ENCODE measurements at regions not wholly inside any gene's neighbourhood (a gene's known extent, or its start where the extent isn't known, plus 50 kb on each side); places are given as distances from the start of the nearest gene placed in this dataset.

- Mint-ChIP-seq H3K27ac (no peak overlapping the region), H3K27me3 (peaks cover 21% of the 10 kb centered on the region)
- no peak for ATAC-seq (ENCODE audit: low read depth)
Observed at GRCh38 chr9:129561594-129562281, 59.2 kb downstream of the C9orf50 start.

DNA sequence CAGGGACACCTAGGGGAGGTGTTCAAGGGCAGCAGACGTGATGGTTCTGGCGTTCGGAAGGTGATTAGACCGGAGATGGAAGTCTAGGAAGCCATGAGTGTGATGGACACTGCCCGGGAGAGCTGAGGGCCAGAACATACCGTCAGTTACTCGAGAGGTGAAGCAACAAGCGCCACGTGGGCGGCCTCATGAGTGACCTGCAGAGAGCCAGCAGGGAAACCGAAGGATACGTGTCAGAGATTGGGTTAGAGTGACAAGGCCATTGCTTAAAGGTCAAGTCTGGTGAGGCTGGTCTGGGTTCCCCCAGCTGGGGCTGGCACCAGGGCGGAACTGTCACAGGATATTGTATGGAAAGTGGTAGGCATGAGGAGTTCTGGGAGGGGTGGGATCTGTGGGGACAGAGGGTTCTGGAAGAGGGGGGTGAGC, 60.0 kb downstream of the C9orf50 start:
- Mint-ChIP-seq H3K9me3 (no peaks in the 10 kb centered on the region), H3K27ac (no peak overlapping the region), H3K4me1 (no peaks in the 10 kb centered on the region), H3K4me3 (no peak overlapping the region), H3K36me3 (no peaks in the 10 kb centered on the region), H3K27me3 (peaks cover 24% of the 10 kb centered on the region)
- DNase-seq (ENCODE audit: low spot score in 2 of 2) (no peak), ATAC-seq (ENCODE audit: low read depth) (no peak)

More at GRCh38 chr9:129561594-129562281, 59.2 kb downstream of the C9orf50 start:
- Mint-ChIP-seq H3K9me3 (no peaks in the 10 kb centered on the region), H3K4me3 (no peak overlapping the region), H3K4me1 (no peaks in the 10 kb centered on the region), H3K36me3 (no peaks in the 10 kb centered on the region)
- DNase-seq (ENCODE audit: low spot score in 2 of 2), result no peak

DNA sequence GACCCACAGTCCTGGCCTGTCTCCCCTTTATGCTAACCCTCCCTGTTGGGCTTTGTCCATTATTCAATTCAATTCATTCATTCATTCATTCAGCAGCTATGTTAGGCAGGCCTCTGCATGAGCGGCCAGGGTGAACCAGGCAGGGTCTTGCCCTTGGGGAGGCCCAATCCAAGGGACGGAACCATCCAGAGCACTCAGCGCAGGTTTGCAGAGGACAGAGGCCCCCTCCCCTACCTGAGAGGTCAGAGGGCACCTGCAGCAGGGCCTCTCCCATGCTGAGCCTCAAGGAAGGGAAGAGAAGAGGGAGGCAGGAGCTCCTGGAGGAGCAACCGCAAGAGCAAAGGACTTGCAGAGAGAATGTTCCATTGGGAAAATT, 61.4 kb downstream of the C9orf50 start:
- Mint-ChIP-seq H3K27ac (no peak overlapping the region), H3K27me3 (peaks cover 24% of the 10 kb centered on the region), H3K36me3 (no peaks in the 10 kb centered on the region), H3K9me3 (no peaks in the 10 kb centered on the region), H3K4me3 (no peak overlapping the region), H3K4me1 (no peaks in the 10 kb centered on the region)
- no peak for DNase-seq (ENCODE audit: low spot score in 2 of 2)
- ATAC-seq (ENCODE audit: low read depth), result no peak

GRCh38 chr9:129558551-129559505, 62.1 kb downstream of the C9orf50 start:
- H3K4me3 Mint-ChIP-seq, result no peak overlapping the region
- no peaks in the 10 kb centered on the region for H3K4me1 Mint-ChIP-seq

GRCh38 chr9:129558063-129558550, 62.8 kb downstream of the C9orf50 start:
- DNase-seq (ENCODE audit: low spot score in 2 of 2), result no peak
- no peak overlapping the region for H3K27ac Mint-ChIP-seq
- peaks cover 28% of the 10 kb centered on the region for H3K27me3 Mint-ChIP-seq

More at GRCh38 chr9:129558551-129559505, 62.1 kb downstream of the C9orf50 start:
- no peak overlapping the region for H3K27ac Mint-ChIP-seq
- no peaks in the 10 kb centered on the region for H3K36me3 Mint-ChIP-seq
- ATAC-seq (ENCODE audit: low read depth) (no peak), DNase-seq (ENCODE audit: low spot score in 2 of 2) (no peak)
- peaks cover 25% of the 10 kb centered on the region for H3K27me3 Mint-ChIP-seq
- no peaks in the 10 kb centered on the region for H3K9me3 Mint-ChIP-seq

DNA sequence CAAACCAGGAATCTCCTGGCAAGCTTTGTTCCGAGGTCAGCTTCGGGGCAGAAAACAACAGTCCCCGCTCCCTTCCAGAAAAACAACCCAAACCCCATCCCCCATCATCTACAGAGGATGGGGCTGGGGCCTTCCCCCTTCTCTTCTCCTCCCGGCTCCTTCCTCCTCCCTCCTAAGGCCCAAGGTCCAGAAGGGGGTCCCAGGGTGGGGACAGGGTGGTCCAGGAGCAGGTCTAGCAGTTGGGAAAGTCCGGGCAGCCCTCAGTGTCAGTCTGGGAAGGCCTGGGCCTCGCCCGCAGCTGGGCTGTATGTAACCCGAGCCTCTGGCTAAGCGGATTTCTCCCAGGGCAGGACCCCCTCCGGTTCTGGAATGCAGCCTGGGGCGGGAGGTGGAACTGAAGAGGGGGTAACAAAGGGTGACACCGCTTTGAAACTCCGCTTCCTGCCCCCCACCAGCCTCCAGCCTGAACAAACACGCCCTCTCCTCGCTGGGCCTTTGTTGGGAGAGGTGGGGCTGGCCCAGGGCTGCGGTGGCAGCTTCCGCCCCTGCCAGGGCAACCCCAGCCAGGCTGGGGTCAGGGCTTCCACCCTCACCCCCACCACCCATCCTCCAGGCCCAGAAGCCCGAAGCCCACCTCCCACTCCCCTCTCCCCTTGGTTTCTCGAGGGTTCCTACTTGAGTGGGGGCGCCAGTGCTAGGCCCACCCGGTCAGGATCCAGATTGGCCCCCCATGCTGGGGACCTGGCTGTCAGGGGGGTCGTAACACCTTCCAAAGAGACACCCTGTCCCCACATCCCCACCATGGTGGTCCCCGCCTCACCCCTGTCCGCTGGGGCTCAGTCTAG, 63.5 kb downstream of the C9orf50 start:
- Mint-ChIP-seq H3K4me1 (no peaks in the 10 kb centered on the region), H3K4me3 (no peak overlapping the region), H3K36me3 (no peaks in the 10 kb centered on the region), H3K27ac (no peak overlapping the region), H3K9me3 (no peaks in the 10 kb centered on the region), H3K27me3 (peaks cover 27% of the 10 kb centered on the region)
- DNase-seq (ENCODE audit: low spot score in 2 of 2) (no peak), ATAC-seq (ENCODE audit: low read depth) (no peak)

More at GRCh38 chr9:129558063-129558550, 62.8 kb downstream of the C9orf50 start:
- ATAC-seq (ENCODE audit: low read depth), result no peak
- Mint-ChIP-seq H3K4me3 (no peak overlapping the region), H3K36me3 (no peaks in the 10 kb centered on the region), H3K9me3 (no peaks in the 10 kb centered on the region), H3K4me1 (no peaks in the 10 kb centered on the region)

DNA sequence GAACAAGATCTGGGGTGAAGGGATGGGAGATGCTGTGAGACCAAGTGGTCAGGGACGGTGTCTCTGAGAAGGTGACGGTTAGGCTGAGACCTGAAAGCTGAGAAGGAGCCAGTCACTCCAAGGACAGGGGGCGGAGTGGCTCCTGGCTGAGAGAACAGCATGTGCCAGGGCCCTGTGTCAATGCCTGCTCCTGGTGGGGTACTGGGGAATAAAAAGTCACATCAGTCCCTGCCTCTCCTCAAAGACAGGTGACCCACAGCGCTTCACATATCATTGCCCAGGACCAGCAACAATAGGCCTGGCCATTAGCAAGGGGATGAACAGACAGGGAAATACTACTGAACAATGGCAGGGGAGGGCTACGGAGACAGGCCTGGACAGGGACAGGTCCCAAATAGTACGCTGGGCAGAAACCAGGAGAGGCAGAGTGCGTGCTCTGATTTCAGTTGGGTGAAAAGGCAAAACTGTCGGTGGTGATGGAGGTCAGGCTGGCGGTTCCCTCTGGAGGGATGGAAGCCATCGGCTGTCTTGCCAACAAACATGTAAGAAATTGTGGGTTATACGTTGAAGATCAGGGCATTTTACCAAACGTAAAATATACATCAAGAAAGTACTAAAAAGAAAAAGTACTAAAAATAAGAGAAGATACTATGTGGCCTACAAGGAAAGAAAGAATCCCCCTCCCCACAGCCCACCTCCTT, 64.3 kb downstream of the C9orf50 start:
- peaks cover 28% of the 10 kb centered on the region for H3K27me3 Mint-ChIP-seq
- no peaks in the 10 kb centered on the region for H3K9me3 Mint-ChIP-seq
- H3K36me3 Mint-ChIP-seq, result no peaks in the 10 kb centered on the region
- ATAC-seq (ENCODE audit: low read depth) (no peak), DNase-seq (ENCODE audit: low spot score in 2 of 2) (no peak)
- H3K27ac Mint-ChIP-seq, result no peak overlapping the region
- H3K4me1 Mint-ChIP-seq, result no peaks in the 10 kb centered on the region
- no peak overlapping the region for H3K4me3 Mint-ChIP-seq

GRCh38 chr9:129555512-129556215, 65.2 kb downstream of the C9orf50 start:
- DNase-seq (ENCODE audit: low spot score in 2 of 2), result no peak
- H3K36me3 Mint-ChIP-seq, result no peaks in the 10 kb centered on the region
- peaks cover 27% of the 10 kb centered on the region for H3K27me3 Mint-ChIP-seq
- H3K4me3 Mint-ChIP-seq, result no peak overlapping the region
- ATAC-seq (ENCODE audit: low read depth), result no peak
- peaks cover under 1% of the 10 kb centered on the region for H3K4me1 Mint-ChIP-seq
- no peaks in the 10 kb centered on the region for H3K9me3 Mint-ChIP-seq
- no peak overlapping the region for H3K27ac Mint-ChIP-seq

GRCh38 chr9:129554649-129555048, 66.3 kb downstream of the C9orf50 start:
- ATAC-seq (ENCODE audit: low read depth) (no peak), DNase-seq (ENCODE audit: low spot score in 2 of 2) (no peak)
- H3K27ac Mint-ChIP-seq, result no peak overlapping the region
- H3K27me3 Mint-ChIP-seq, result peaks cover 30% of the 10 kb centered on the region
- H3K9me3 Mint-ChIP-seq, result no peaks in the 10 kb centered on the region
- no peaks in the 10 kb centered on the region for H3K36me3 Mint-ChIP-seq
- H3K4me3 Mint-ChIP-seq, result no peak overlapping the region
- peaks cover 4% of the 10 kb centered on the region for H3K4me1 Mint-ChIP-seq

DNA sequence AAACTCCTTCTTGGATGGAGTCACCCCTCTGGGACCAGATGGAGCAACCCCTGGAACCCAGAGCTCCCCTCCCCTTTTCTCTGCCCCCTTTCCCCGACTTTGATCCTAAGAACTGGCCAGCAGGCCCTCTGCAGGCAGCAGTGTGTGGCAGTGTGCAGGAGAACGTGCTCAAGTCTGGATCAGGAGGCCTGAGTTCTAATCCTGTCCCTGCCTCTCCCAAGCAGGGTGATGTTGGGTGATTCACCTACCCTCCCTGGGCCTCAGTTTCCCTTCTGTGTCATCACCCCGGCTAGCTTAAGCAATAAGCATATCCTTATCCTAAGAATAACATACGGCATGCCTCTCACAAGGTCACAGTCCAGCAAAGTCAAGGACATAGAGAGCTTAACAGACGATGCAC, 67.6 kb downstream of the C9orf50 start:
- no peak for DNase-seq (ENCODE audit: low spot score in 2 of 2)
- H3K9me3 Mint-ChIP-seq, result no peaks in the 10 kb centered on the region
- H3K4me1 Mint-ChIP-seq, result peaks cover 7% of the 10 kb centered on the region
- no peak overlapping the region for H3K4me3 Mint-ChIP-seq
- H3K27me3 Mint-ChIP-seq, result peaks cover 31% of the 10 kb centered on the region
- ATAC-seq (ENCODE audit: low read depth), result no peak
- no peaks in the 10 kb centered on the region for H3K36me3 Mint-ChIP-seq
- no peak overlapping the region for H3K27ac Mint-ChIP-seq

GRCh38 chr9:129552064-129552463, 68.8 kb downstream of the C9orf50 start:
- H3K27me3 Mint-ChIP-seq, result peaks cover 29% of the 10 kb centered on the region
- H3K4me3 Mint-ChIP-seq, result no peak overlapping the region
- no peak for DNase-seq (ENCODE audit: low spot score in 2 of 2)
- ATAC-seq (ENCODE audit: low read depth), result no peak
- H3K4me1 Mint-ChIP-seq, result peaks cover 7% of the 10 kb centered on the region
- H3K36me3 Mint-ChIP-seq, result no peaks in the 10 kb centered on the region
- no peak overlapping the region for H3K27ac Mint-ChIP-seq
- H3K9me3 Mint-ChIP-seq, result no peaks in the 10 kb centered on the region

DNA sequence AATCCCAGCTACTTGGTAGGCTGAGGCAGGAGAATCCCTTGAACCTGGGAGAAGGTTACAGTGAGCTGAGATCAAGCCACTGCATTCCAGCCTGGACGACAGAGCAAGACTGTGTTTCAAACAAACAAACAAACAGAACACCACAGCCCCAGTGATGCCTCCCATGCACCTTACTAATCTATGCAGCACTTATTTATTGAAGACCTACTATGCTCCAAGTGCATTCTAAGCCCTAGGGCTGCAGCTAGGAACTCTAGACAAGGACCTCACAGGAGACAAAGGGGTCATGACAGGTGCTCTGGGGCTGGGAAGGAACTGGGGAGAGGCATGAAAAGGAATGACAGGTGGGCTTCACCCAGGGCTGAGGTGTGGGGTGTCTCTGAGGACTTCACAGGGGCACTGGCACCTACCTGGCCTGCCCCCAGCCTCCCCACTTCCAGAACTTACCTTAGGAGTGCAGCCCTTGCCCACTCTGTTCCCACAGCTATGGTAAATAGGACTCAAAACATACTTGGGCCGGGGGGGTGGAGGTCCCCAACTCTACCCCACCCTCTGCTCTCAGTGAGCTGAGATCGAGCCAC, 69.4 kb downstream of the C9orf50 start:
- H3K36me3 Mint-ChIP-seq, result no peaks in the 10 kb centered on the region

More for the DNA sequence above, 69.4 kb downstream of the C9orf50 start:
- Mint-ChIP-seq H3K4me1 (peaks cover 7% of the 10 kb centered on the region), H3K27me3 (peaks cover 28% of the 10 kb centered on the region), H3K27ac (no peak overlapping the region), H3K9me3 (no peaks in the 10 kb centered on the region), H3K4me3 (no peak overlapping the region)
- no peak for ATAC-seq (ENCODE audit: low read depth)
- no peak for DNase-seq (ENCODE audit: low spot score in 2 of 2)

Data from memory B cell (primary cell).